ENCODE measurements at regions not wholly inside any gene's neighbourhood (a gene's known extent, or its start where the extent isn't known, plus 50 kb on each side); places are given as distances from the start of the nearest gene placed in this dataset.

DNA sequence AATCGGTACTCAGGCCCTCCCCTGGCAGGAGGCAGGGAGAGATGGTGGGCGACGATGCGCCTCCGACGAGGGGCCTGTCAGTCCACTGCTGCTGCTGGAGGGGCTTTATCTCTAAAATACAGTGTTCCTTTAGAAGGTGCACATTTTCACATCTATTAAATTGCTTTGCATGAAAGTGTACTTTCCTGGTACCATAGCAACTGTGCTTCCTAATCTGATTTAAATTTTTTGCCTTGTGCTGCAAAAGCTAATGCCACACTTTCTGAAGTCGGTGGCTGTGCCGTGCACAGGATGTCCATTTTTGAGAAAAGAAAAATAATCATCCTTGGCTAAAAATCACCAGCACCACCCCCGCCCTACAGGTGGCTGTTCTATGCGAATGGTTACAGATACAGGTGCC lies 262.0 kb upstream of the CDH4 start:
- ChIA-PET POLR2A (ENCODE audit: unreplicated experiment) (no interaction called here), CTCF (no interaction called here)
- no peaks in the 10 kb centered on the region for H4K20me1 ChIP-seq (ENCODE audit: low read length)
- ATAC-seq (no peak), DNase-seq (no peak)
- no peaks in the 10 kb centered on the region for H3K9me2 ChIP-seq (replicated peaks; ENCODE audit: low read length)
- no peaks in the 10 kb centered on the region for H3K27me3 ChIP-seq (ENCODE audit: low read length)
- no TSS peak for BruUV-seq (replicated peaks)
- no peak overlapping the region for H3K27ac ChIP-seq (ENCODE audit: low read length)
- H3K4me2 ChIP-seq (ENCODE audit: low read length): no peak overlapping the region
- H3K79me2 ChIP-seq (ENCODE audit: low read length): no peaks in the 10 kb centered on the region
- no peaks in the 10 kb centered on the region for H3K4me1 ChIP-seq (ENCODE audit: insufficient read depth, low read length)
- H3K9ac ChIP-seq (ENCODE audit: low read length): no peak overlapping the region
- intact Hi-C loops (cut with micrococcal nuclease): no loop called here
- TF ChIP-seq, protein P1, sequence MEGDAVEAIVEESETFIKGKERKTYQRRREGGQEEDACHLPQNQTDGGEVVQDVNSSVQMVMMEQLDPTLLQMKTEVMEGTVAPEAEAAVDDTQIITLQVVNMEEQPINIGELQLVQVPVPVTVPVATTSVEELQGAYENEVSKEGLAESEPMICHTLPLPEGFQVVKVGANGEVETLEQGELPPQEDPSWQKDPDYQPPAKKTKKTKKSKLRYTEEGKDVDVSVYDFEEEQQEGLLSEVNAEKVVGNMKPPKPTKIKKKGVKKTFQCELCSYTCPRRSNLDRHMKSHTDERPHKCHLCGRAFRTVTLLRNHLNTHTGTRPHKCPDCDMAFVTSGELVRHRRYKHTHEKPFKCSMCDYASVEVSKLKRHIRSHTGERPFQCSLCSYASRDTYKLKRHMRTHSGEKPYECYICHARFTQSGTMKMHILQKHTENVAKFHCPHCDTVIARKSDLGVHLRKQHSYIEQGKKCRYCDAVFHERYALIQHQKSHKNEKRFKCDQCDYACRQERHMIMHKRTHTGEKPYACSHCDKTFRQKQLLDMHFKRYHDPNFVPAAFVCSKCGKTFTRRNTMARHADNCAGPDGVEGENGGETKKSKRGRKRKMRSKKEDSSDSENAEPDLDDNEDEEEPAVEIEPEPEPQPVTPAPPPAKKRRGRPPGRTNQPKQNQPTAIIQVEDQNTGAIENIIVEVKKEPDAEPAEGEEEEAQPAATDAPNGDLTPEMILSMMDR (conservative IDR thresholded peaks at IDR 0.05; ENCODE audit: low read depth, low read length): no peak
- TF ChIP-seq EZH2 (IDR thresholded peaks at IDR 0.05; ENCODE audit: low read length, unreplicated experiment) (no peak), EZH2phosphoT487 (IDR thresholded peaks at IDR 0.05; ENCODE audit: borderline replicate concordance, low read length) (no peak)
- no peaks in the 10 kb centered on the region for H3K36me3 ChIP-seq (ENCODE audit: low read depth, low read length)
- no peaks in the 10 kb centered on the region for H3F3A ChIP-seq (ENCODE audit: low read length, unreplicated experiment)
- H2AFZ ChIP-seq (ENCODE audit: low read length): no peak overlapping the region
- no peak overlapping the region for H3K4me3 ChIP-seq (ENCODE audit: low read length)
- peaks cover 9% of the 10 kb centered on the region; the same call in 1 of the 2 replicates for H3K9me3 ChIP-seq (ENCODE audit: low read length)

DNA sequence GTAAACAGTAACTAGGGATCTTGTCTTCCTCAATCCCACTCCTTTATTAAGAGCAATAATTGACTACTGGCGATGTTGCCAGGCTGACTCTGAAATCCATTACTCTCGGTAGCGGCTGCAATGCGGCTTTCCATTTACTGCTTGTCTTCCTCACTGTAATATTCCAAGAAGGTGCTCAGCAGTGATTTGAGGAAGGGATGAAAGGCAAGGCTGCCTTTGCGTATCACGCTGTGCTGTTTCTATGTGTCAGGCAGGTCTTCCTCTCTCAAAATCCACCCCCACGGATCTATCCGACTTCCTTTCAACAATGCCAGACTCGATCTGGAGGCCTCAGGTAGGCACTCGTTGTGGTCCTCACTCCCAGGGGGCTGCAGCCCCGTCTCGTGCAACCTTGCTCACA lies 261.4 kb upstream of the CDH4 start:
- DNase-seq (no peak), ATAC-seq (no peak)
- H3K4me1 ChIP-seq (ENCODE audit: insufficient read depth, low read length): no peaks in the 10 kb centered on the region
- intact Hi-C loops (cut with micrococcal nuclease): no loop called here
- BruUV-seq (replicated peaks): no TSS peak
- H3K79me2 ChIP-seq (ENCODE audit: low read length): no peaks in the 10 kb centered on the region
- H3K9ac ChIP-seq (ENCODE audit: low read length): no peak overlapping the region
- H3K36me3 ChIP-seq (ENCODE audit: low read depth, low read length): no peaks in the 10 kb centered on the region
- no peak overlapping the region for H3K4me2 ChIP-seq (ENCODE audit: low read length)
- no peaks in the 10 kb centered on the region for H3K9me2 ChIP-seq (replicated peaks; ENCODE audit: low read length)
- no peaks in the 10 kb centered on the region for H3F3A ChIP-seq (ENCODE audit: low read length, unreplicated experiment)
- H4K20me1 ChIP-seq (ENCODE audit: low read length): no peaks in the 10 kb centered on the region
- no peak overlapping the region for H3K27ac ChIP-seq (ENCODE audit: low read length)
- H2AFZ ChIP-seq (ENCODE audit: low read length): no peak overlapping the region
- H3K27me3 ChIP-seq (ENCODE audit: low read length): no peaks in the 10 kb centered on the region
- no peak overlapping the region for H3K4me3 ChIP-seq (ENCODE audit: low read length)
- CTCF ChIA-PET: no interaction called here
- TF ChIP-seq EZH2 (IDR thresholded peaks at IDR 0.05; ENCODE audit: low read length, unreplicated experiment) (no peak), EZH2phosphoT487 (IDR thresholded peaks at IDR 0.05; ENCODE audit: borderline replicate concordance, low read length) (no peak)
- TF ChIP-seq, protein P1 (conservative IDR thresholded peaks at IDR 0.05; ENCODE audit: low read depth, low read length): no peak
- POLR2A ChIA-PET (ENCODE audit: unreplicated experiment): no interaction called here
- peaks cover 9% of the 10 kb centered on the region; the same call in 1 of the 2 replicates for H3K9me3 ChIP-seq (ENCODE audit: low read length)

DNA sequence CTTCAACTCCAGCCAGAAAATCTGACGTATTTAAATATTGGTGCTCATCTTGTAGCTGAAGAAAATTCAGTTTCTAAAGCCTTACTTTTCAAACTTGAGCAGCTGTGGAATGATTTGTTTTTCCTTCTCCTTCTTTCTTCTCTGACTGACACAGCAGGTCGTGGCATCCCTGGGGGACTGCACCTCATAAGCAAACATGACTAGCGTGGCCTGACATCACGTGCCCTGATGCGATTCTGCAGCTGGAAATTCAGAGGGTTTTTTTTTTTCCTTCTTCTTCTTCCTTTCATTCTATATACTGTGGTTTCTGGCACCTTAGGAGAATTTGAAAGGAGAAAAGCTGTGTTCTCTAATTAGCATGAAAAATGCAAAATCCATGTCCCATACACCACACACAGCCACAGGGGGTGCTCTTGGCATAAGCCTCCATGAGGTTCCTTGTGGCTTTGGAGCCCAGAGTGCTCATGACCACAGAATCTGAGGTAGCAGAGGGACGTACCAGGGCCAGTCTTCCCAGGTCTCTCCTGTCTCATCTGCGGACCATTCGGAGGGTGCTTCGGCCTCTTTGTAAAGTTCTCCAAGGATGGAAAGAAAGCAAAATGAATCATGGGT lies 258.5 kb upstream of the CDH4 start:
- Histone ChIP-seq H3K27ac (ENCODE audit: low read length) (no peak overlapping the region), H3K4me2 (ENCODE audit: low read length) (no peak overlapping the region), H3K9me3 (ENCODE audit: low read length) (0 out of 2 replicates have a peak, but pooled peaks cover 4% of the 10 kb centered on the region), H3K79me2 (ENCODE audit: low read length) (no peaks in the 10 kb centered on the region), H4K20me1 (ENCODE audit: low read length) (no peaks in the 10 kb centered on the region), H3K9ac (ENCODE audit: low read length) (no peak overlapping the region), H3K9me2 (replicated peaks; ENCODE audit: low read length) (no peaks in the 10 kb centered on the region), H3K4me3 (ENCODE audit: low read length) (no peak overlapping the region), H2AFZ (ENCODE audit: low read length) (no peak overlapping the region), H3F3A (ENCODE audit: low read length, unreplicated experiment) (no peaks in the 10 kb centered on the region), H3K4me1 (ENCODE audit: insufficient read depth, low read length) (no peaks in the 10 kb centered on the region), H3K36me3 (ENCODE audit: low read depth, low read length) (no peaks in the 10 kb centered on the region), H3K27me3 (ENCODE audit: low read length) (no peaks in the 10 kb centered on the region)
- ATAC-seq: no peak
- TF ChIP-seq EZH2phosphoT487 (IDR thresholded peaks at IDR 0.05; ENCODE audit: borderline replicate concordance, low read length) (no peak), EZH2 (IDR thresholded peaks at IDR 0.05; ENCODE audit: low read length, unreplicated experiment) (no peak)
- TF ChIP-seq, protein P1 (conservative IDR thresholded peaks at IDR 0.05; ENCODE audit: low read depth, low read length): no peak; the same call in 1 of the 2 replicates
- intact Hi-C loops (cut with micrococcal nuclease): no loop called here
- no TSS peak for BruUV-seq (replicated peaks)
- ChIA-PET POLR2A (ENCODE audit: unreplicated experiment) (no interaction called here), CTCF (no interaction called here)
- peak; percentile 2 for DNase-seq
